NCI-H524 treated with DMSO at 0.1 percent for 48 hours (cell line): ENCODE measurements at regions not wholly inside any gene's neighbourhood (a gene's known extent, or its start where the extent isn't known, plus 50 kb on each side); places are given as distances from the start of the nearest gene placed in this dataset.

Experiments
- DNase-seq: peaks from one replicate; lab custom pipeline; 2025; lab: John Stamatoyannopoulos, UW

- no peak for DNase-seq
Observed at GRCh38 chr13:47621931-47622330, 379.1 kb downstream of the SUCLA2 start.

DNA sequence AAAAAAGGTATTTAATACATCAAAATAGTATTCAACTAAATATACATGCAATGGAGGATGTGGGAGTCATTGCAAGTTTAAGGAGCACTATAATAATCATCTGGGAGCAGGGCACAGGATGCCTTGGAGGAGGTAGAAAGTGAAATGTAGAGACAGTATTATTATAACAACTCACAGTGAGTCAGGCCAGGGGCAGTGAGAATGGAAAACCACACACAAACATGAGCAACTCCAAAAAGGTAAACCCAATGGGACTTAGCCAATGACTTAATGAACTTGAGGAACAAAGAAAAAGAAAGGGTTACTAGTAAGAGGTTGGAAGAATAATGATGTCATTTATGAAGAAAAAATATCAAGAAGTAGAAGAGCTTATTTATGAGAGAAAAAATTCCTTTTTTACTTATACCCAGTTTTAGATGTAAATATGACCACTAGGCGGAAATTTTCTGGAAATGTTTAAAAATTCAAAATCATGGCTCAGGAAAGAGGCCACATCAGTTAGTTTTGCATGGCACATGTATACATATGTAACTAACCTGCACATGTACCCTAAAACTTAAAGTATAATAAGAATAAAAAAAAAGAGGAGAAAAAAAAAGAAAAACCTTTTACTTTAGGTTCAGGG, 389.3 kb downstream of the SUCLA2 start:
- no peak for DNase-seq

DNA sequence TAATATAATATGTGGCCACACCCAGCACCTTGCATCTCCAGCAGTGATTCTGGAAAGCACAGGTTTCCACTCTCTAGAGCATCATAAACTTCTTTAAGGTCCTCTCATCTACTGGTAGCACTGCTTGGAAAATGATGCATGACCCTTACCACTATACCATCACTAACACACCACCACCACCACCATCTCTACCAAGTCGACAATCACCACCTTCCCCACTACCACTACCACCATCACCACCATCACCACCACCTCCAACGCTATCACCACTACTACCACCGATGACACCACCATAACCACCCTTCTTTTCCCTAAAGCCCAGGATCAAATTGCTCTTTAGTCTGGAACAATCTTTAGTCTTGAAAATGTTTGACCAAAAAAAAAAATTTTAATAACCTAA, 390.4 kb downstream of the SUCLA2 start:
- no peak for DNase-seq

- DNase-seq = no peak
Observed at GRCh38 chr13:47603365-47603764, 397.7 kb downstream of the SUCLA2 start.

GRCh38 chr13:47598340-47598911, 402.6 kb downstream of the SUCLA2 start:
- DNase-seq = no peak

DNA sequence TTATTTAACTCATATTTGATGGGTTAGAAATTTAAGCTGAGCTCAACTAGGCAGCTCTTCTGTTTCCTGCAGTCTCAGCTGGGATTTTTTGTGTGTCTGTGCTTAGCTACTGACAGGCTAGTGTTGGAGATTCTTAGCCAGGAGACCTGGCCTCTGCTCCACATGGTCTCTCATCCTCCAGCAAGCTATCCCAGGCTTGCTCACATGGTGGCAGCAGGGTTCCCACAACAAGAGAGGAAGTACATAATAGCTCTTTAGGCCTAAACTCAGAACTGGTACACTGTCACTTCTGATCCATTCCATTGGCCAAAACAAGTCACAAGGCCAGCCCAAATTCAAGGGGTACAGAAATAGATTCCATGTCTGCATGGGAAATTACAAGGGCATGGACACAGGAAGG, 406.2 kb downstream of the SUCLA2 start:
- DNase-seq = no peak

DNA sequence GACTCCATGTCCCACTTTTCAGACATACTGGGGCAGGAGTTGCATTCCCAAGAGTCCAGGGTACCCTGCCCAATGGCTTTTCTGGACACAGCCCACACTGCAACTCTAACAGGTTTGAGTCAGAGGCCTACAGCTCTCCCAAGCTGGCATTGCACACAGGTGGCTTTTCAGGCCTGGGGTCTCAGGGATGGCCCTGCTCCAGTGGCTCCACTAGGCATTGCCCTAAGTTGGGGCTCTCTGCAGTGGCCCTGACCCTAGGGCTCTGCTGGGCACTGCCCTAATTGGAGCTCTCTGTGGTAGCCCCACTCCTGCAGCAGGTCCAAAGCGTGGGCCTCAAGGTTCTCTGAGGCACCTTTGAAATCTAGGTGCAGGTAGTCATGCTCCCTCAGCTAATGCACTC, 408.8 kb downstream of the SUCLA2 start:
- no peak for DNase-seq

- no peak for DNase-seq
Observed at GRCh38 chr13:47588676-47589075, 412.4 kb downstream of the SUCLA2 start.

GRCh38 chr13:47572375-47572774, 428.7 kb downstream of the SUCLA2 start:
- DNase-seq = no peak

DNA sequence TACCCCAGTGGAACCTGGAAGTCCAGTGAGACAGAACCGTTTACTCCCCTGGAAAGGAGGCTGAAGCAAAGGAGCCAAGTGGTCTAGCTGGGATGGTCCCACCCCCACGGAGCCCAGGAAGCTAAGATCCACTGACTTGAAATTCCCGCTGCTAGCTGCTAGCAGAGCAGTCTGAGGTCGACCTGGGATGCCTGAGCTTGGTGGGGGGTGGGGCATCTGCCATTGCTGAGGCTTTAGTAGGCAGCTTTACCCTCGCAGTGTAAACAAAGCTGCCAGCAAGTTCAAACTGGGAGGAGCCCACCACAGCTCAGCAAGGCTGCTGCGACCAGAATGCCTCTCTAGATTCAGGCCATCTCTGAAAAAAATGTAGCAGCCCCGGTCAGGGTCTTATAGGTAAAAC, 437.0 kb downstream of the SUCLA2 start:
- no peak for DNase-seq

- no peak for DNase-seq
Observed at GRCh38 chr13:47556703-47557102, 444.4 kb downstream of the SUCLA2 start.

DNA sequence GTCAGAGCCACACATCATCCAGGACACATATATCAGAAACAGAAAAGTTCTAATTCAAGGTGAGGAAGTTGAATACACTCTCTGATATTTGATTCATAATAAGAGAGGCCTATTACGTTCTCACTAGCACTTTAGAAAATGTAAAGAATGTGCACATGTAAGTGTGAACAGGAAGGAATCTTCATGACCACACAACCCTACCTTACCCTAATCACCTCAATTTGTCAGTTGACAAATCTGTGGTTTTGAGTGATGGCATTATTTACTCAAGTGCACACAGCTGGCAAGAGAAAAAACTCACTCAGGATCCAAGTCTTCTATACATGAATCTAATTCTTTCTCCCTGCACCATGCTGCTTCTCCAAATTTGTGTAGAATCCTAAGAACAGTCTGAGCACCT, 445.8 kb downstream of the SUCLA2 start:
- DNase-seq = no peak

DNA sequence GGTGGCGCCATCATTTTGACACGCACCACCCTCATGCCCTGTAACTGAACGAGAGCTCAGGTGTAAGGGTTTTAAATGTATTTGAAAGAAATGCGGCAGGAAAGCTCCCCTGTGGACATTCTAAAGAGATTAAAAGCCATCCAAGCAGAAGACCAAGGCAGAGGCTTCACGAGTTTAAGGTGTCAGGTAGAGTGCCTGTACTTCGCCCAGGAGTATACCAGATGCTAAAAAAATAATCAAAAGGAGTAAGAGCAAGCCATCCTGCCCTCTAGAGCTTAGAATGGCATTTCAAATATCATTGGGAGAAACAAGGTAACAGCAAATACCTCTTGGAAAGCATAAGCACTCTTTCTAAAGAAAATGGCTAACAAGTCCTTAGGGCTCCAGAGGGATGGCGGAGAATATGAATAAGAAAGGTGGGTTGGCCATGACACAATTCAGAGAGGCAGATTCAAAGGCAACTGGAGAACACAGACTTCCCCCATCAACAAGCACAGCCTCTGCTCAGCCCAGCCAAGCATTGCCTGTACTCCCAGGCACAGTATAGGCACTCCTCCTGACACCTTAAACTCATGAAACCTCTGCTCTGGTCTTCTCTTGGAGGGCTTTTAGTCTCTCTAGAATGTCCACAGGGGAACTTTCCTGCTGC, 447.6 kb downstream of the SUCLA2 start:
- no peak for DNase-seq

DNA sequence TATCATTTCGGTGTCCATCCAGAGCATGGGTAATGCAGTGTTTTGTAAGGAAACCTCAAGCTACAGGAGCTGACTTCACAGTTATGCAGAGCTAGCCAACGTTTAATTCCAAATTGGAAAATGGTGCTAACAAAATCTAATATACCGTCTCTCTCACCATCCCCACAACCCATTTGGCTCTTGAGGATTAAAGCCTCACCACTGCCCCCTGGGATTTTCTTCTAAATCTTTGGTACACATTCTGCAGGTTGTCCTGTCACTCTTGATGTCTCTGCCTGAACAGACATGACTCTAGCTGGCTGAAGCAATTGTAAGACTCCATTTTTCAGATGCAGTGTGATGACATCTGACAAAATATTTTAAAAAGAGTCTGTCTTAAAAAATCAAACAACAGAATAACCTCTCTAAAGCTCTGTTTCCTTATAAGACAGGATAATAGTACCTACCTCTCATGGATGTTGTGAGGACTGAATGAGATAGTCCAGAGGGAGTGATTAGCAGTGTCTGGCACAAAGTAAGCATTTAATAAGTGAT, 451.8 kb downstream of the SUCLA2 start:
- no peak for DNase-seq

GRCh38 chr13:47548294-47548840, 452.7 kb downstream of the SUCLA2 start:
- no peak for DNase-seq

GRCh38 chr13:47546391-47547225, 454.5 kb downstream of the SUCLA2 start:
- no peak for DNase-seq

GRCh38 chr13:47545201-47546024, 455.7 kb downstream of the SUCLA2 start:
- DNase-seq = no peak

GRCh38 chr13:47539317-47539716, 461.8 kb downstream of the SUCLA2 start:
- no peak for DNase-seq

DNA sequence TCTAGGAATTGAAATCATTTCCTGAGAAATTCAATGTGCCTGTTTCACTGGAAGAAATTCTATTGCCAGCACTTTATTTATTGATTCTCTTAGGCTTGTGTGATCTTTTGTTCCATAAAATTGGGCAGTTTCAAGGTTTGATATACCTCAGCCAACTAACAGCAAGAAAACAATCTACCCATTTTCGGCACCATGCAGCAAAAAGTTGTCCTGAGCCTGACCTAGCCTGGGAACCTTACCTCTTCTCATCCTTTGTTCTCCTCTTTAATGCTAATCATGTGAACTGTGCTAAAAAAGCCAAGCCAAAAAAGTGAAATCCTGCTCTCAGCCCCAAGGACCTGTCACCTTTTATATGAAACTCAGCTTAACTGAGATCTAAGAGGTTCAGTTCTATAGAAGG, 477.3 kb downstream of the SUCLA2 start:
- DNase-seq = no peak

GRCh38 chr13:47521890-47522487, 479.1 kb downstream of the SUCLA2 start:
- DNase-seq = no peak

- DNase-seq = no peak
Observed at GRCh38 chr13:47519626-47520025, 481.4 kb downstream of the SUCLA2 start.
